ENCODE measurements at regions not wholly inside any gene's neighbourhood (a gene's known extent, or its start where the extent isn't known, plus 50 kb on each side); places are given as distances from the start of the nearest gene placed in this dataset.
"Not testable (repeated sequence)": the region's sequence is repeated elsewhere in the genome, so short reads cannot be mapped to it uniquely, and the experiment has no call there.

- H3K9me3 ChIP-seq: no peaks in the 10 kb centered on the region
- H3K4me1 ChIP-seq (replicated peaks): no peaks in the 10 kb centered on the region
- no peaks in the 10 kb centered on the region for H3K27me3 ChIP-seq (replicated peaks; ENCODE audit: insufficient read depth)
- H3K27ac ChIP-seq: no peak overlapping the region
- no peak overlapping the region for H3K4me3 ChIP-seq
- intact Hi-C loops (cut with DNase I): no loop called here
- no peak for TF ChIP-seq POLR2AphosphoS5 (IDR thresholded peaks at IDR 0.05)
- no peak for TF ChIP-seq CTCF (IDR thresholded peaks at IDR 0.05)
- TF ChIP-seq POLR2A (IDR thresholded peaks at IDR 0.05): no peak
- no peaks in the 10 kb centered on the region for H3K36me3 ChIP-seq
- WGBS: 76% methylated on average over 2 of the region's 2 CpGs
- DNase-seq (ENCODE audit: low spot score): no peak
Measured at GRCh38 chr10:55551603-55552002, 750.6 kb upstream of the PCDH15 start.

GRCh38 chr10:55550236-55550635, 749.2 kb upstream of the PCDH15 start:
- H3K27ac ChIP-seq: no peak overlapping the region
- 24% methylated on average over 2 of the region's 2 CpGs for WGBS
- H3K9me3 ChIP-seq: no peaks in the 10 kb centered on the region
- TF ChIP-seq CTCF (IDR thresholded peaks at IDR 0.05): no peak
- no peak for TF ChIP-seq POLR2AphosphoS5 (IDR thresholded peaks at IDR 0.05)
- no peak for TF ChIP-seq POLR2A (IDR thresholded peaks at IDR 0.05)
- DNase-seq (ENCODE audit: low spot score): no peak
- no peaks in the 10 kb centered on the region for H3K4me1 ChIP-seq (replicated peaks)
- H3K4me3 ChIP-seq: no peak overlapping the region
- intact Hi-C loops (cut with DNase I): no loop called here
- H3K27me3 ChIP-seq (replicated peaks; ENCODE audit: insufficient read depth): no peaks in the 10 kb centered on the region
- H3K36me3 ChIP-seq: no peaks in the 10 kb centered on the region

GRCh38 chr10:55537497-55537896, 736.5 kb upstream of the PCDH15 start:
- H3K27me3 ChIP-seq (replicated peaks; ENCODE audit: insufficient read depth); H3K4me3 ChIP-seq; H3K9me3 ChIP-seq; intact Hi-C loops (cut with DNase I); H3K36me3 ChIP-seq; DNase-seq (ENCODE audit: low spot score); H3K4me1 ChIP-seq (replicated peaks); H3K27ac ChIP-seq: not testable (repeated sequence)
- WGBS: 72% methylated on average over 7 of the region's 7 CpGs

GRCh38 chr10:55519264-55519663, 718.2 kb upstream of the PCDH15 start:
- WGBS: 60% methylated on average over 7 of the region's 7 CpGs
- TF ChIP-seq POLR2A (IDR thresholded peaks at IDR 0.05): no peak
- TF ChIP-seq POLR2AphosphoS5 (IDR thresholded peaks at IDR 0.05): no peak
- TF ChIP-seq CTCF (IDR thresholded peaks at IDR 0.05): no peak

GRCh38 chr10:55518416-55518815, 717.4 kb upstream of the PCDH15 start:
- H3K27me3 ChIP-seq (replicated peaks; ENCODE audit: insufficient read depth); H3K9me3 ChIP-seq; H3K27ac ChIP-seq; H3K4me1 ChIP-seq (replicated peaks); DNase-seq (ENCODE audit: low spot score); H3K36me3 ChIP-seq; intact Hi-C loops (cut with DNase I); H3K4me3 ChIP-seq: not testable (repeated sequence)
- WGBS: 14% methylated on average over 1 of the region's 1 CpG

More at GRCh38 chr10:55519264-55519663, 718.2 kb upstream of the PCDH15 start:
- no peaks in the 10 kb centered on the region for H3K4me1 ChIP-seq (replicated peaks)
- H3K27me3 ChIP-seq (replicated peaks; ENCODE audit: insufficient read depth): no peaks in the 10 kb centered on the region
- no peaks in the 10 kb centered on the region for H3K9me3 ChIP-seq
- H3K4me3 ChIP-seq: no peak overlapping the region
- intact Hi-C loops (cut with DNase I): no loop called here
- H3K27ac ChIP-seq: no peak overlapping the region
- no peaks in the 10 kb centered on the region for H3K36me3 ChIP-seq
- no peak for DNase-seq (ENCODE audit: low spot score)

- TF ChIP-seq CTCF (IDR thresholded peaks at IDR 0.05): no peak
- Histone ChIP-seq H3K4me3 (no peak overlapping the region), H3K9me3 (no peaks in the 10 kb centered on the region), H3K27ac (no peak overlapping the region), H3K27me3 (replicated peaks; ENCODE audit: insufficient read depth) (no peaks in the 10 kb centered on the region), H3K4me1 (replicated peaks) (no peaks in the 10 kb centered on the region), H3K36me3 (no peaks in the 10 kb centered on the region)
- intact Hi-C loops (cut with DNase I): no loop called here
- DNase-seq (ENCODE audit: low spot score): no peak
- WGBS: 74% methylated on average over 4 of the region's 4 CpGs
Measured at GRCh38 chr10:55509168-55509567, 708.1 kb upstream of the PCDH15 start.

Measured in prostate gland (tissue), 2 donors.